ENCODE measurements at regions not wholly inside any gene's neighbourhood (a gene's known extent, or its start where the extent isn't known, plus 50 kb on each side); places are given as distances from the start of the nearest gene placed in this dataset.

GRCh38 chr7:4450483-4450882, 231.6 kb upstream of the FOXK1 start:
- Histone ChIP-seq H3K9me3 (ENCODE audit: severe bottlenecking) (no peaks in the 10 kb centered on the region), H3K36me3 (no peaks in the 10 kb centered on the region)

GRCh38 chr7:4460597-4460996, 221.5 kb upstream of the FOXK1 start:
- no peak overlapping the region for H3K27ac ChIP-seq
- TF ChIP-seq CTCF (IDR thresholded peaks at IDR 0.05; ENCODE audit: low read depth, low read length): no peak
- no peak overlapping the region for H3K4me3 ChIP-seq (ENCODE audit: low read depth, low read length)
- DNase-seq: no peak
- no peaks in the 10 kb centered on the region for H3K36me3 ChIP-seq
- H3K27me3 ChIP-seq (ENCODE audit: insufficient read depth, low read depth, severe bottlenecking): no peaks in the 10 kb centered on the region
- H3K9me3 ChIP-seq (ENCODE audit: severe bottlenecking): no peaks in the 10 kb centered on the region

More at GRCh38 chr7:4450483-4450882, 231.6 kb upstream of the FOXK1 start:
- H3K27ac ChIP-seq: no peak overlapping the region
- H3K27me3 ChIP-seq (ENCODE audit: insufficient read depth, low read depth, severe bottlenecking): no peaks in the 10 kb centered on the region
- no peak for DNase-seq
- TF ChIP-seq CTCF (IDR thresholded peaks at IDR 0.05; ENCODE audit: low read depth, low read length): 0 out of 2 replicates have a peak, but pooled peaks have one; percentile 13
- no peak overlapping the region for H3K4me3 ChIP-seq (ENCODE audit: low read depth, low read length)

GRCh38 chr7:4461531-4461930, 220.6 kb upstream of the FOXK1 start:
- no peak for DNase-seq
- Histone ChIP-seq H3K36me3 (no peaks in the 10 kb centered on the region), H3K4me3 (ENCODE audit: low read depth, low read length) (no peak overlapping the region), H3K27ac (no peak overlapping the region), H3K9me3 (ENCODE audit: severe bottlenecking) (no peaks in the 10 kb centered on the region), H3K27me3 (ENCODE audit: insufficient read depth, low read depth, severe bottlenecking) (no peaks in the 10 kb centered on the region)
- no peak for TF ChIP-seq CTCF (IDR thresholded peaks at IDR 0.05; ENCODE audit: low read depth, low read length)

- Histone ChIP-seq H3K9me3 (ENCODE audit: severe bottlenecking) (no peaks in the 10 kb centered on the region), H3K27ac (no peak overlapping the region), H3K4me3 (ENCODE audit: low read depth, low read length) (no peak overlapping the region), H3K27me3 (ENCODE audit: insufficient read depth, low read depth, severe bottlenecking) (no peaks in the 10 kb centered on the region), H3K36me3 (no peaks in the 10 kb centered on the region)
- DNase-seq: no peak
- TF ChIP-seq CTCF (IDR thresholded peaks at IDR 0.05; ENCODE audit: low read depth, low read length): no peak
These were observed 213.6 kb upstream of the FOXK1 start for GRCh38 chr7:4468320-4469102.

- H3K27ac ChIP-seq: no peak overlapping the region
- no peak overlapping the region for H3K4me3 ChIP-seq (ENCODE audit: low read depth, low read length)
- no peaks in the 10 kb centered on the region for H3K9me3 ChIP-seq (ENCODE audit: severe bottlenecking)
- no peaks in the 10 kb centered on the region for H3K36me3 ChIP-seq
- DNase-seq: no peak
- no peaks in the 10 kb centered on the region for H3K27me3 ChIP-seq (ENCODE audit: insufficient read depth, low read depth, severe bottlenecking)
- no peak for TF ChIP-seq CTCF (IDR thresholded peaks at IDR 0.05; ENCODE audit: low read depth, low read length)
These were observed 211.8 kb upstream of the FOXK1 start for GRCh38 chr7:4470246-4470645.

- DNase-seq: peak; percentile 72
- TF ChIP-seq CTCF (IDR thresholded peaks at IDR 0.05; ENCODE audit: low read depth, low read length): peak; percentile 75
- Histone ChIP-seq H3K9me3 (ENCODE audit: severe bottlenecking) (no peaks in the 10 kb centered on the region), H3K4me3 (ENCODE audit: low read depth, low read length) (no peak overlapping the region), H3K27me3 (ENCODE audit: insufficient read depth, low read depth, severe bottlenecking) (no peaks in the 10 kb centered on the region), H3K27ac (no peak overlapping the region), H3K36me3 (no peaks in the 10 kb centered on the region)
These were observed 209.4 kb upstream of the FOXK1 start for GRCh38 chr7:4472728-4473127.
